ENCODE measurements at regions not wholly inside any gene's neighbourhood (a gene's known extent, or its start where the extent isn't known, plus 50 kb on each side); places are given as distances from the start of the nearest gene placed in this dataset.

- in situ Hi-C loops (cut with MboI) (no loop called here), intact Hi-C loops (cut with micrococcal nuclease) (no loop called here)
- no peaks in the 10 kb centered on the region; a peak in 2 of 5 replicates for H3K4me1 ChIP-seq (replicated peaks in 1 of 2; ENCODE audit: control insufficient read depth in 2 of 2, insufficient read depth in 2 of 2, low read length in 2 of 2)
- peak overlapping the region; percentile 28; the same call in 1 of the 2 replicates for H2AFZ ChIP-seq (ENCODE audit: low read depth, low read length)
- no peak overlapping the region for H3K27ac ChIP-seq (ENCODE audit: extremely low read depth, low read depth, low read length)
- H3K36me3 ChIP-seq (ENCODE audit: control insufficient read depth, insufficient read depth, low read length) = no peaks in the 10 kb centered on the region
- POLR2A ChIA-PET = no interaction called here
- DNase-seq (ENCODE audit: extremely low read depth in 1 of 4, low spot score in 3 of 4) = no peak
- 5% methylated on average over 3 of the region's 3 CpGs for WGBS (ENCODE audit: insufficient coverage, low coverage, missing lambda C conversion rate)
- no peaks in the 10 kb centered on the region for H3K9me1 ChIP-seq (ENCODE audit: control insufficient read depth, insufficient read depth, low read length)
- CTCF ChIA-PET (ENCODE audit: low intra/inter-chr PET ratio) = no interaction called here
- no peaks in the 10 kb centered on the region for H3K79me2 ChIP-seq (ENCODE audit: control insufficient read depth, insufficient read depth, low read length)
- H3K4me2 ChIP-seq (ENCODE audit: insufficient read depth, low read length) = no peak overlapping the region
- no peak overlapping the region for H3K9ac ChIP-seq (ENCODE audit: insufficient read depth in 1 of 2, low read depth in 2 of 2, low read length in 2 of 2)
- no peak for ATAC-seq
- H3K9me3 ChIP-seq (replicated peaks; ENCODE audit: control insufficient read depth, insufficient read depth, low read depth, low read length) = no peaks in the 10 kb centered on the region
- H3K27me3 ChIP-seq (ENCODE audit: control insufficient read depth in 2 of 2, insufficient read depth in 2 of 2, low read length in 2 of 2) = no peaks in the 10 kb centered on the region
- FAIRE-seq = no peak
- TF ChIP-seq ZFP30 (CRISPR knock-in tag; IDR thresholded peaks at IDR 0.05; ENCODE audit: borderline replicate concordance) (no peak), TEAD4 (IDR thresholded peaks at IDR 0.05; ENCODE audit: low read length) (peak; percentile 6; the same call in 1 of the 2 replicates), TEAD4 (CRISPR knock-in tag; IDR thresholded peaks at IDR 0.05; ENCODE audit: borderline replicate concordance) (no peak)
- H4K20me1 ChIP-seq (replicated peaks; ENCODE audit: control insufficient read depth, insufficient read depth, low read length) = no peaks in the 10 kb centered on the region
- no TSS peak for BruUV-seq (replicated peaks)
- H3K4me3 ChIP-seq = no peak overlapping the region
Measured at GRCh38 chr5:159605585-159605984, 275.3 kb upstream of the IL12B start.

- Histone ChIP-seq H4K20me1 (replicated peaks; ENCODE audit: control insufficient read depth, insufficient read depth, low read length) (no peaks in the 10 kb centered on the region), H3K36me3 (ENCODE audit: control insufficient read depth, insufficient read depth, low read length) (no peaks in the 10 kb centered on the region), H3K4me3 (no peak overlapping the region), H3K9me1 (ENCODE audit: control insufficient read depth, insufficient read depth, low read length) (no peaks in the 10 kb centered on the region), H3K4me2 (ENCODE audit: insufficient read depth, low read length) (no peak overlapping the region), H3K27me3 (ENCODE audit: control insufficient read depth in 2 of 2, insufficient read depth in 2 of 2, low read length in 2 of 2) (no peaks in the 10 kb centered on the region), H3K9me3 (replicated peaks; ENCODE audit: control insufficient read depth, insufficient read depth, low read depth, low read length) (no peaks in the 10 kb centered on the region), H3K4me1 (replicated peaks in 1 of 2; ENCODE audit: control insufficient read depth in 2 of 2, insufficient read depth in 2 of 2, low read length in 2 of 2) (no peaks in the 10 kb centered on the region; a peak in 2 of 5 replicates), H3K79me2 (ENCODE audit: control insufficient read depth, insufficient read depth, low read length) (no peaks in the 10 kb centered on the region), H3K9ac (ENCODE audit: insufficient read depth in 1 of 2, low read depth in 2 of 2, low read length in 2 of 2) (no peak overlapping the region), H3K27ac (ENCODE audit: extremely low read depth, low read depth, low read length) (no peak overlapping the region), H2AFZ (ENCODE audit: low read depth, low read length) (no peak overlapping the region)
- DNase-seq (ENCODE audit: extremely low read depth in 1 of 4, low spot score in 3 of 4) = no peak
- CTCF ChIA-PET (ENCODE audit: low intra/inter-chr PET ratio) = no interaction called here
- in situ Hi-C loops (cut with MboI) (no loop called here), intact Hi-C loops (cut with micrococcal nuclease) (no loop called here)
- FAIRE-seq = no peak
- ATAC-seq = no peak
- BruUV-seq (replicated peaks) = no TSS peak
- WGBS (ENCODE audit: insufficient coverage, low coverage, missing lambda C conversion rate) = 8% methylated on average over 4 of the region's 4 CpGs
- POLR2A ChIA-PET = no interaction called here
- no peak for TF ChIP-seq ELF4 (CRISPR knock-in tag; IDR thresholded peaks at IDR 0.05)
- TF ChIP-seq MAFF (IDR thresholded peaks at IDR 0.05; ENCODE audit: low read length) = no peak
- peak; percentile 55 for TF ChIP-seq FOSL1 (tag; conservative IDR thresholded peaks at IDR 0.05)
- TF ChIP-seq SMARCE1 (IDR thresholded peaks at IDR 0.05) = no peak
- TF ChIP-seq STAG1 (CRISPR knock-in tag; IDR thresholded peaks at IDR 0.05; ENCODE audit: borderline replicate concordance) = no peak
- no peak for TF ChIP-seq ZNF592 (IDR thresholded peaks at IDR 0.05)
- no peak for TF ChIP-seq KDM2B (CRISPR knock-in tag; IDR thresholded peaks at IDR 0.05)
- no peak for TF ChIP-seq NELFE (IDR thresholded peaks at IDR 0.05; ENCODE audit: insufficient read depth, insufficient read length)
- TF ChIP-seq ATF3 (IDR thresholded peaks at IDR 0.05) = peak; percentile 40; the same call in 1 of the 2 replicates
- TF ChIP-seq ATF3 (CRISPR knock-in tag; conservative IDR thresholded peaks at IDR 0.05) = no peak
- TF ChIP-seq DDX20 (tag; IDR thresholded peaks at IDR 0.05; ENCODE audit: low read depth) = no peak
Measured at GRCh38 chr5:159609359-159609758, 279.1 kb upstream of the IL12B start.
